ENCODE measurements at regions not wholly inside any gene's neighbourhood (a gene's known extent, or its start where the extent isn't known, plus 50 kb on each side); places are given as distances from the start of the nearest gene placed in this dataset.

DNA sequence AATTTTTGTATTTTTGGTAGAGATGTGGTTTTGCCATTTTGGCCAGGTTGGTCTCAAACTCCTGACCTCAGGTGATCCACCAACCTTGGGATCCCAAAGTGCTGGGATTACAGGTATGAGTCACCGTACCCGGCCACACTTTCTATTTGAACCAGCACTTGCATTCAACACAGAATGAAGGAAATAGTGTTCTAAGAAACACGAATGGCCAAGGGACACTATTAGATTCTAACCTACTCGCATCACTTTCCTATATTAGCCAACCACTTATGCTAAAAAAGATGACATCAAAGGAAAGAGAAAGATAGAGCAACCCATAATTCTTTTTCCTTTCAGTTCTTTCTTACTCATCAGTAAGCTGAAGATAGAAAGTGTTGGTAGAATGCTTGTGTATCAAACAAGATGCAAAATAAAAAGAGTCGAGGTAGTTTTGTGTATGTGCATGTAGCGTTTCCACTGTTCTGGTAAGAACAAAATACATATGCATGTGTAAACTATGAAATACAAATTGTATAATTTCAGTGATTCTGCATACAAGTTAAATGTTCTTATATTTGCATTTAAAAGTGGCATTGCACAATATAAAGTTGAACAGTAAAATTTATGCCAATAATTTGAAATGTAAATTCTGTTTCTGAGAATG lies 247.6 kb downstream of the CDCA7 start:
- Histone ChIP-seq H2BK12ac (ENCODE audit: insufficient read length, low read depth, low read length) (no peak overlapping the region), H3T11ph (ENCODE audit: low read length) (no peak overlapping the region), H3K27me3 (ENCODE audit: insufficient read depth, low read length) (no peaks in the 10 kb centered on the region), H3K14ac (ENCODE audit: insufficient read depth, low read length) (no peak overlapping the region), H3K9ac (ENCODE audit: extremely low read depth, insufficient read length, low read length) (no peak overlapping the region), H3K18ac (ENCODE audit: insufficient read length, low read depth, low read length) (no peak overlapping the region), H3K79me1 (ENCODE audit: insufficient read depth, low read depth, low read length, poor library complexity, severe bottlenecking) (no peaks in the 10 kb centered on the region), H4K8ac (replicated peaks; ENCODE audit: insufficient read length, low read depth, low read length) (no peak overlapping the region), H3K27ac (ENCODE audit: insufficient read length, low read depth, low read length) (no peak overlapping the region), H3K9me3 (ENCODE audit: control insufficient read depth, low read depth, low read length) (no peaks in the 10 kb centered on the region), H2BK20ac (ENCODE audit: low read depth, low read length, poor library complexity, severe bottlenecking) (no peak overlapping the region), H3K23me2 (ENCODE audit: insufficient read length, low read depth, low read length, poor library complexity, severe bottlenecking) (no peaks in the 10 kb centered on the region), H2BK5ac (ENCODE audit: insufficient read length, low read length) (no peak overlapping the region), H4K91ac (ENCODE audit: insufficient read length, low read depth, low read length) (no peak overlapping the region), H3K4me2 (ENCODE audit: insufficient read depth, insufficient read length, low read length) (no peak overlapping the region), H3K4ac (ENCODE audit: low read depth, low read length) (no peak overlapping the region), H3K56ac (ENCODE audit: insufficient read length, low read depth, low read length) (no peak overlapping the region), H3K79me2 (ENCODE audit: insufficient read depth, low read length) (no peaks in the 10 kb centered on the region), H2BK15ac (ENCODE audit: low read depth, low read length) (no peak overlapping the region), H4K20me1 (ENCODE audit: control insufficient read depth, insufficient read depth, insufficient read length) (no peaks in the 10 kb centered on the region), H2AFZ (ENCODE audit: low read length) (no peak overlapping the region), H3K23ac (ENCODE audit: insufficient read length, low read depth, low read length) (no peak overlapping the region), H2AK5ac (ENCODE audit: insufficient read length, low read length) (no peak overlapping the region), H4K5ac (ENCODE audit: insufficient read length, low read depth, low read length) (no peak overlapping the region), H2BK120ac (ENCODE audit: low read depth, low read length, poor library complexity, severe bottlenecking) (no peak overlapping the region), H3K4me1 (ENCODE audit: insufficient read depth, low read length) (no peaks in the 10 kb centered on the region)
- H3K4me3 Mint-ChIP-seq = no peak overlapping the region
- H3K27ac Mint-ChIP-seq = no peak overlapping the region
- no CpG with 5 or more reads among the region's 6 CpGs for WGBS (ENCODE audit: extremely low coverage, insufficient read length, low lambda C conversion rate)
- H3K9me3 Mint-ChIP-seq = peaks cover 4 to 5% of the 10 kb centered on the region in 2 experiments; a peak in 2 of 5 replicates
- TF ChIP-seq, protein P1, sequence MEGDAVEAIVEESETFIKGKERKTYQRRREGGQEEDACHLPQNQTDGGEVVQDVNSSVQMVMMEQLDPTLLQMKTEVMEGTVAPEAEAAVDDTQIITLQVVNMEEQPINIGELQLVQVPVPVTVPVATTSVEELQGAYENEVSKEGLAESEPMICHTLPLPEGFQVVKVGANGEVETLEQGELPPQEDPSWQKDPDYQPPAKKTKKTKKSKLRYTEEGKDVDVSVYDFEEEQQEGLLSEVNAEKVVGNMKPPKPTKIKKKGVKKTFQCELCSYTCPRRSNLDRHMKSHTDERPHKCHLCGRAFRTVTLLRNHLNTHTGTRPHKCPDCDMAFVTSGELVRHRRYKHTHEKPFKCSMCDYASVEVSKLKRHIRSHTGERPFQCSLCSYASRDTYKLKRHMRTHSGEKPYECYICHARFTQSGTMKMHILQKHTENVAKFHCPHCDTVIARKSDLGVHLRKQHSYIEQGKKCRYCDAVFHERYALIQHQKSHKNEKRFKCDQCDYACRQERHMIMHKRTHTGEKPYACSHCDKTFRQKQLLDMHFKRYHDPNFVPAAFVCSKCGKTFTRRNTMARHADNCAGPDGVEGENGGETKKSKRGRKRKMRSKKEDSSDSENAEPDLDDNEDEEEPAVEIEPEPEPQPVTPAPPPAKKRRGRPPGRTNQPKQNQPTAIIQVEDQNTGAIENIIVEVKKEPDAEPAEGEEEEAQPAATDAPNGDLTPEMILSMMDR (conservative IDR thresholded peaks at IDR 0.05) = no peak
- H3K36me3 Mint-ChIP-seq (ENCODE audit: insufficient read depth in 1 of 3, low read depth in 3 of 3) = peaks cover 0 to 4% (median 2%) of the 10 kb centered on the region in 3 experiments; a peak in 6 of 7 replicates
- no peak for DNase-seq
- no peaks in the 10 kb centered on the region for H3K27me3 Mint-ChIP-seq (ENCODE audit: low read depth)
- H3K4me1 Mint-ChIP-seq = peaks cover 10 to 13% of the 10 kb centered on the region in 2 experiments
